Activated CD4-positive, alpha-beta T cell treated with anti-CD3 and anti-CD28 coated beads, Interleukin-2, amount 50 U/mL, for 24 hours (primary cell): ENCODE measurements at regions not wholly inside any gene's neighbourhood (a gene's known extent, or its start where the extent isn't known, plus 50 kb on each side); places are given as distances from the start of the nearest gene placed in this dataset.
"Not testable (repeated sequence)": the region's sequence is repeated elsewhere in the genome, so short reads cannot be mapped to it uniquely, and the experiment has no call there.

ENCODE experiments used
- DNase-seq, 2 donors: peaks; one replicate each; pipeline ENCODE4 v3.0.0-alpha.2; 2020; ENCODE audit warnings: low read depth in 1 of 2, low spot score in 1 of 2

DNA sequence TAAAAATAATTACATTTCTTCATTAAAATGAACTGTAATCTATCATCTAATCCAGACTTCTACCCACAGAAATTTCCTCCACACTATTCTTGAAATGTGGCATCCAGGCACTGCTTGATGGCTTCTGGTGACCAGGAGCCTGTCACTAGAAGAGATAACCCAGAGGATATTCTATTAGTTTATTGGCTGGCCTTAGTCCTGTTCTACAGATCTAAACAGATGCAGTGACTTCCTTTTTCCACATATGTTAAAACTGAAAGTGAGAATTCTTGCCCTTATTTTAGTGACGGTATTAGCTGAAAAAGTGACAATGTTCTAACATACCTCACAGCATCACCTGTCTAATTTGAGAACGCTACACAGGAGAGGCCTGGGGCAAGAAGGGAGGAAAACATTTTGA lies 775.4 kb downstream of the TSN start:
- no peak for DNase-seq

DNA sequence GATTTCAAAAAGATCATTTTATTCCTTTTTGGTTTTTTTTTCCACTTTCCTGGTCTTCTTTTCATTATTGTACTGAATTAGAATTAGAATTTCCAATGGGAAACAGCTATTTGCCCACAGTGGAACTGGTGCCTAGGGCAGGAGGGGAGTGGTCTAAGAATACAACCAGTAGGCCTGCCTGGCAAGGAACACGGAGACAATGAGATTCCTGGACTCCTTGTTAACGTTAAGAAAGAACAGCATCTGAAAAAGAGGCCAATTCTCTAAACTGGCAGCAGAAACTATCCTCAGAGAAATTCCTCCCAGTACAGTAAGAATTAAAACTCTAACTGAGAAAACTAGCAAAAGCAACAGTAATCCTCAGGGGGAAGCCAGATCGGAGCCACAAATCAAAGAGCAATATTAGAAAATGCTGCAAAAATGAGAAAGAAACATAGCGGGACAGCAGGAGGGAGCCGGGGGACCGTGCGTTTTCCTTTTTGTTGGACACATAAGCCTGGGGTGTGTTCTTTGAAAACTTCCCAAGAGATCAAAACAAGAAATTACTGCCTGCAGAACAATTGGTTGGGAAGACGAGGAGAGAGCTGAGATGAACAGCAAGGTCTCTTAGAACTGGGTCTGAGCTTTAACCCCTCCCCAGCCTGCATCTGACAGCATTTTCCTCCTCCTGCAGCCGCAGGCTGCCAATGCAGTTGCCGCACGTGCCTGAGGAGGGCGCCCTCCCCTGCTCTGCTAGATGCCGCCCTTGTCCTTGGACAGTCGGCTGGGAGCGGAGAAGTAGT lies 776.0 kb downstream of the TSN start:
- DNase-seq: no peak

DNA sequence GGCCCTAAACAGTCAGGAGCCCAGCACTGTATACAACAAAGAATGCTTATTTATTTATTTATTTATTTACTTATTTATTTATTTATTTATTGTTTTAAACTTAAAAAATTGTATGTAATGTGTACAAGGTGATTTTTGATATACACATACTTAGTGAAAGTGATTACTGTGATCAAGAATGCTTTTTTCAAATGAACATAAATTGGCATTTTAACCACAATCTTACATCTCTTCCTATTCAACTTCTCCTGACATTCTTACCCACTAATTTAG lies 776.6 kb downstream of the TSN start:
- no peak for DNase-seq

DNA sequence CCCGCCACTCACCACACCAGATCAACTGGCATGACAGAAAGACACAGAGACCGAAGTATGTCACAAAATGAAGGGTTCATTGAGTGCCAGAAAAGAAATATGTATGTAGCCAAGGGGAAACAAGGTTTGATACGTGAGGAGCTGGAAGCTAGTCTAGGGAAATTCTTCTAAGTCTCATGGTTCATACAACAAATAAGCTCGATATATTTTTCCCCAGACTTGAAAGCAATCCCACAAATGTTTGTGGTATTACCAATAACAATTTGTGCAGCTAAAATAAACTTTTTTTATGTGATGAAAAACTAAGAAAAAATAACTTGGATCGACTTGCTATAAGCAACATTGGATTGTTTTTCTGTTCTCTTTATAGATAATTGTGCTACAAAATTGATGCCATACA lies 777.0 kb downstream of the TSN start:
- no peak for DNase-seq

DNA sequence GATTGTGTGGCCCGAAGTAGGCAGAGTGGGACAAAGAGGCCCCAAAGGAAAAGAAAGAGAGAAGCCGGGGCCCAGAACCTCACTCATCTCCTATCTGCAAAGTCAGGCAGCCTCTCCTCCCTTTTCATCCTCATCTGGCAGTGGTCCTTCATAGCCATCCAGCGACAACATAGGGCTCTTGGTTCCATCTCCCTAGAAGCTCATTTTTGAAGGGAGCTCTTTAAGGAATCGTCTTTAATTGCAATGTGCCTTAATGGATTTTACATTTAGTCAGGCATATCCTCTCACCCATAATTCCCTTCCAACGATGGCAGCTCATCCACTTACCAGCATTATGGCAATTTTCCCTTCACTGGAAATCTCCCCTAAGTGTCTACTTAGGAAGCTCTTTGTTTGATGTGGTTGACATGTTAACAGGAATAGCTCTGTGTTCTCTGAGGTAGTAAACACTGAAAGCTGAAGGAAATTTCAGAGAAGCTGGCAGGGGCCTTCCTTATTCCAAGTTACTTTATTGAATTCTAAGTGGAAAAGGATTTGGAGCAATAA lies 780.6 kb downstream of the TSN start:
- no peak for DNase-seq

DNA sequence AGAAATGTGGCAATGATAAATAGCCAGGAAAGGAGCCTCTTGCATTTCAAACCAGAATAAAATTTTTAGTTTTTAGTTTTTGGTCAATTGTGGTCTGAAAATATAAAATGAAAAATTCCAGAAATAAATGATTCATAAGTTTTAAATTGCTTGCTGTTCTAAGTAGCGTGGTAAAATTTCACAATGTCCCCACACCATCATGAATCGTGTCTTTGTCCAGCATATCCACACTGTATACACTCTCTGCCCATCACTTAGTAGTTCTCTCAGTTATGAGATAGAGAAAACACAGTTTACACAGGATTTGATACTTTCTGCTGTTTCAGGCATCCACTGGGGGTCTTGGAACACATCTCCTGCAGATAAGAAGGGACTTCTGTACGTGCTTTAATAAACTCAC lies 783.9 kb downstream of the TSN start:
- no peak for DNase-seq

DNA sequence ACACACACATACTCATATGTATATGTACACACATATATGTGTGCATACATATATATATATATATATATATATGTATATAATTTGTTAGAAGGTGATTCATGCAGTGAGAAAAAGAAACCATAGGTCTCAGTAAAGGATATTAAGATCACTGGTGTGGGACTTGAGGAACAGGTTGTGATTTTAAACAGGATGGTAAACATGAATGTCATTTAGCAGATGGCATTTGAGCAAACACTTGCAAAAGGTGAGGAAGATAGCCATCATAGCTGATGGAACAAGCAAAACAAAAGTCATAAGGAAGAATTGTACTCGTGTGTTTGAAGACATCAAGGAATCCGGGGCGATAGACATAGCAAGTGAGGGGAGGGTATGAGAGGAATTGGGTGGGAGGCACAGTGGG lies 784.5 kb downstream of the TSN start:
- DNase-seq: no peak

DNA sequence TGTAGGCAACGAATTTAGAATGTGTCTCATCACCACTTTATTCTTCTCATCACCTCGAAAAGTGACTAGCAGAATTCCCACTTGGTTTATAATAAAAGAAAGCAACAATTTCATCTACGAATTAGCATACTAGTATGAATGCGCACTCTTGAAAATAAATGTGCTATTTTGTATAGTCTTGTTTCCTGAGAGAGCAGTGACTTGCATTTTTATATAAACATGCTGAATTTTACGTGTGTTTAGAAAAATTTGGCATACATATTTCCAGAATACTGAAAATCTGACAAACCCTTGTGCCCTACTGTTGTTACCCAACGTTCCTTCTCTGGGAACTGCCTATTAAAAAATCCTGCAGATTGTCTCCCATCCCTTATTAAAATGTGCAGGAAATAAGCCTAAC lies 786.8 kb downstream of the TSN start:
- no peak for DNase-seq

DNA sequence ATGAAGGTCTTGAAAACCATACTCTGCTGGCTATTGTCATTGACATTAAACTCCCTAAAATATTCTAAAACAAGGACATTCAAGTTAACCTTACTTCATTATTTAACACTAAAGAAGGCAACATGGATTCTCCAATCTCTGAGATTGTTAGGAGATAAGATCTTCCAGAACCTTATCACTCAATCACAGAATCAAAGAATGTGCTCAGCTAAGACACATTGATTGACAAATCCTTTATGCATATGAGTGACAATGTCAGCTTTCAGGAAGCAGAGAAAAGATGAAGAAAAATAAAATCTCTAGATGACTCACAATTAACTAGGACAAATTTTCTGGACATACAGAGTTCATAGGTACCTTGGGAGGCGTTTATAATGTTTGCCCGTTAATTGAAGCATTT lies 787.2 kb downstream of the TSN start:
- no peak for DNase-seq

DNA sequence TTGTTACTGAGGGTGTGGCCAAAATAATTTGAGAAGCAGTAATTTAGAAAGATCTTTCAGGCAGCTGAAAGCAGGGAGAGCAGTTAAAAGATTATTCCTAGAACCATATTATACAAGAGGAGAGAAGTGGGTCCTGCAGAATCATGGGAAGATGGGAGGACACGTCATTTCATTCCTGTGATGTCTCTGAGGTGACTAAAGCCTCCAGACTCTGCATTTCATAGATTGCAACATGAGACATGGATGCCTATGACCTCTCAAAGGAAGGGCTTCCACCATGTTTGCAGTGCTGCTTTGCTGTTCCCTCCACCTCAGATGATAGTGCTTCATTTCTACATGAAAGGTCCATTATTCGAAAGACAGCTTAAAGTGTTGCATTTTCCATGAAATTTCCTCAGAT lies 788.4 kb downstream of the TSN start:
- no peak for DNase-seq

DNA sequence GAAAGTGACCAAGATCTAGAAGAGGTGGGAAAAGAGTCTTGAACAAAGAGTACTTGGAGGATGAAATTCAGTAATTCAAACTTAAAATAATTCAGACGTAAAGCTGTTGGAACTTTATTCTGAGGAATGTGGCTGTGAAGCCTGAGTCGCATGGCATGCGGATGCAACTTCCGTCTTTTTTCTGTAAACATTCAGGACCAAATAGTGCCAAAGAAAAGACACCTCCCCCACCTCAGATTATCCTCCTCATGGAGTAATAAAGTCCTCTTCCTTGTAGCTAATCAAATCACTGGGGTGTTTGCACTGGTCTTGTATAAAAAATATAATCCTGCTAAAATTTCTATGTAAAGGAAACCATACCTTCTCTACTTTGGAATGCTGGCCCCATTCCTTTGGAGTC lies 790.4 kb downstream of the TSN start:
- no peak for DNase-seq

DNA sequence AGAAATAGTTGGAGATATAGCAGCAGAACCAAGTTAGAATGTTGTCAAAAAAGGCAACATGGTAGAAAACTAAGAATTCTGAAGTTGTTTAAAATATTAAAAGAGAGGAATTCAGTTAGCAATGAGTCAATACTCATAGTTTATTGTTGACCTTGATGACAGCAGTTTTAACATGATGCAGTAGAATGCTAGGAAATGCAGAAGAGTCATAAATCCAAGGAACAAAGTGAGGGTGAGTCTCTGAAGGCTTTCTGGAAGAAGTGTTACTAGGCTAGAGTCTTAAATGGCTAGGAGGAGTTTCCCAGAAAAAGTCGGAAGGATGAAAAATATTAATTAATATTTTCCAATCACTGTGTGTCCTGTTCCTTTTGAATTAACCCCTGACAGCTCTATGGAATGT lies 807.3 kb downstream of the TSN start:
- DNase-seq: no peak

DNA sequence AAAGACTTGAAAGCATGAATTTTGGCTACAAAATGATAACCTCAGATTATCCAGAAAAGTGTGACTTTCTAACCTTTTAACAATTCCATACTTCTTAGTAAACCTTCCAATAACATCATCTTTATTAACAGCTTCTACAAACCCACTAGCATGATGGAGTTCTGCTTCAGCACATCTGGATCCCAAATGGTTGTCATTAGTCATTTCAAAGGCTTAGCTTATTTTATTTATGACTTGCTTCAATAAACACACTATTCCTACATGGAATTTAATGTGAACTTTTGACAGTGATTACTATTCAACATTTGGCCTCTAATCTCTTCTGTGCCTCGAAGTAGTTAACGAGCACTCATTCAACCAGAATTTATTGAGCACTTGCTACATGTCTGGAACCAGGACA lies 808.3 kb downstream of the TSN start:
- no peak for DNase-seq

DNA sequence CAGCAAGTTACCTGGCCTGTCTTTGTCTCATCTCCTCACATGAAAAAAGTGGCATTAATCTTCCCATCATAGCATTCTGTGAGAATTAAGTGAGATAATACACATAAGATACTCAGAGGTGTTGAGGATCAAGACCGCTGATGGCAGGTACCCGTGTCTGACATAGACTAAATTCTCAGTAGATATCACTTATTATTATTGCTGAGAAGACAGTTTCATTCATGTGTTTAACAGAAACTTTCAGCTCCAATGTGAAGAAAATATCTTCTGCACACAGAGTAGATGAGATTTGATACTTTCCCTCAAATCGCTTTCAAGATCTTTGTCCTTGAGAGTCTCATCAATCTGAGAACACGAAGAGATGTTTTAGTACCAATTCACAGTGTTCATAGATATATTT lies 809.4 kb downstream of the TSN start:
- no peak for DNase-seq

DNA sequence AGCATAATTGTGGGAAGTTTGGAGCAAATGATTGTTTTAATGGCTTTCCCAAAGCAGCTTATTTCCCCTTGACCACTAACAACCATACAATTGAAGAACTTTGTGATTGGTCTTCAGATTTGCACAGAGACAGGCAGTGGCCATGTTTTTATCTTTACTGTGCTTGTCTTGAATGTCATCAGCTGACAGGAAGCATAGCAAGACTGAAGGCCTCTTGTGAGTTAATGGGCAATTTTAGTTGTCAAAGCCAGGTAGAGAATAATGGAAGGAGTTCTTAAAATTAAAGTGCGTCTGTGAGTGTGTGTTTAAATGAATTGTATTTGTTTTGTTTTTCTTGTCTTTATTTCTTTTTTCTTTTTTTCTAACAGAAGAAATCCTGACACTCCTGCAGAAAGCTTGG lies 809.9 kb downstream of the TSN start:
- no peak for DNase-seq

DNA sequence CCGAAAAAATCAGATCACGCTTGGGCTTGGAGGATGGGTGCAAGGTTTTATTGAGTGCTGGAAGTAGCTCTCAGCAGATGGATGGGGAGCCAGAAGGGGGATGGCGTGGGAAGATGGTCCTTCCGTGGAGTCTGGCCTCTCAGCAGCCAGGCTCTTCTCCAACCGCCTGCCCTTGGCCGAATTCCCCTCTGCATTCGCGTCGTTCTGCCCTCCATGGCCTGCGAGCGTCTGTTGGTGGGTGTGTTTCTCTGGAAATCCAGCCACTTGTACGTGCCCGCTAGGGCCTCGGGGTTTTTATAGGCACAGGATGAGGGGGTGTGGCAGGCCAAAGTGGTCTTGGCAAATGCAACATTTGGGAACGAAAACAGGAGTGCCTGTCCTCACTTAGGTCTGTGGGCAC lies 815.2 kb downstream of the TSN start:
- DNase-seq: no peak

DNA sequence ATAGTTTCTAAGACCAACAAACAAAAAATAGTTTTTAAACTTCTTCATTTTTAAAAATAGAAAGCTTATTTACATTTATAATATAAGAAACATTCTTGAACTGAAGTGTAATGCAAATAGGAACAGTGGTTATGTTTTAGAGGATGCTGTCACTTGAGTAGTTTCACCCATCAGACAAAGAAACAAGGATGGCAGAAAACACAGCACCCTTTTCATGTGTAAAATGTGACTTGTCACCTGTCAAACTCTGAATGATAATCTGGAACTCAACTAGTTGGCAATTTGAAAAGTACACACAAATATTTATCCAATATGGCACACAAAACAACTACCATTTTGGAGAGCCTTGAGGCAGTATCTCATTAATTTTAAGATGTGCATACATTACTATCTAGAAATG lies 816.0 kb downstream of the TSN start:
- not testable (repeated sequence) for DNase-seq

DNA sequence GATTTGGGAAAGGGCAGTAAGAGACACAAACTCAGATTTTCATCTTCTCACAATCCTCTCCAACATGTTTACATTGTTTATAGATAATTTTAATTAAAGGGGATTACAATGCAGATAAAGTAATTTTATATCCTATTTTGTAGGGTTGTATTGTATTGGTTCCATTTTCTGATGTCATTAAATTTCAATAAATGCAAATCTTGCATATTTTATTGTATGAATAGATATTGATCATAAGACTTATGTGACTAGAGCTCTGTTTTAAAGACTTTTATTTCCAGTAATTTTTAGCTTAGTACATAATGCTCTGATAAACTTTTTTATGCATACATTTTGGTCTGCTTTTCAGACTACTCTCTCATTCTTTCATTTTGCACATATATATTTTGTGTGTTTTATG lies 819.6 kb downstream of the TSN start:
- DNase-seq: no peak

DNA sequence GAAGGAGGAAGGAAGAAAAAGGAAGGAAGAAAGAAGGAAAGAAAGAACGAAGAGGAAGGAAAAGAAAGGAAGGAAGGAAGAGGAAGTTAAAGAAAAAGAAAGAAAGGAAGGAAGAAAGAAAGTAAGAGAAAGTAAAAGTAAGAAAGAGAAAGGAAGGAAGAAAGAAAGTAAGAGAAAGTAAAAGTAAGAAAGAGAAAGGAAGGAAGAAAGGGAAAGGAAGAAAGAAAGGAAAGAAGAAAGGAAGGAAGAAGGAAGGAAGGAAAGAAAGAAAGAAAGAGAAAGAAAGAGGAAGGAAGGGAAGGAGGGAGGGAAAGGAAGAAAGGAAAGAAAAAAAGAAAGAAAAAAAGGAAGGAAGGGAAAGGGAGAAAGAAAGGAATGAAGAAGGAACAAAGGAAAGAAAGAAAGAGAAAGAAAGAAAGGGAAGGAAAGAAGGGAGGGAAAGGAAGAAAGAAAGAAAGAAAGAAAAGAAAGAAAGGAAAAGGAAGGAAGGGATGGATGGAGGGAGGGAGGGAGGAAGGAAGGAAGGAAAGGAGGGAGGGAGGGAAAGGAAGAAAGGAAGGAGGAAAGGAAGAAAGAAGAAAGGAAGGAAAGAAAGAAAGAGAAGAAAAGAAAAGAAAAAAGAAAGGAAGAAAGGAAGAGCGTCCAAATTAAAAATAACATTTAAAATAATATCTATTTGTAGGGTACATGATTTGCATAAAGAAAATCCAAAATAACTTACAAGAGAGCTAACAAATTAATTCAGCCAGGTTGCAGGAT lies 827.9 kb downstream of the TSN start:
- no peak for DNase-seq

DNA sequence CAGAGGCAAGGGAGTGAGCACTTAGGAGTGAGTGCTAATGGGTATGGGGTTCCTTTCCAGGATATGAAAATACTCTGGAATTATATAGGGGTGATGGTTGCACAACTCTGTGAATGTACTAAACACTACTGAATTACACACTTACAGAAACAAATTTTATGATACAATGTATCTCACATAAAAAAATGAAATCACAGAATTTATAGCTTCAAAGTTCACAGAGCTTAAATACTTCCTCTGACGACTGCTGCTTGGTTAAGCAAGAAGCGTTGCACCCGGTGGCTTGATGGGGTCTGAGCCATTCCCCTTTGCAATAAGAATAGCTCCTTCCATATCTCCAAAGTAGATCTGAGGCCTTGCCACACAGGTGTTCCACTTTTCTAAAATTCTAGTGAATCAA lies 835.1 kb downstream of the TSN start:
- no peak for DNase-seq

DNA sequence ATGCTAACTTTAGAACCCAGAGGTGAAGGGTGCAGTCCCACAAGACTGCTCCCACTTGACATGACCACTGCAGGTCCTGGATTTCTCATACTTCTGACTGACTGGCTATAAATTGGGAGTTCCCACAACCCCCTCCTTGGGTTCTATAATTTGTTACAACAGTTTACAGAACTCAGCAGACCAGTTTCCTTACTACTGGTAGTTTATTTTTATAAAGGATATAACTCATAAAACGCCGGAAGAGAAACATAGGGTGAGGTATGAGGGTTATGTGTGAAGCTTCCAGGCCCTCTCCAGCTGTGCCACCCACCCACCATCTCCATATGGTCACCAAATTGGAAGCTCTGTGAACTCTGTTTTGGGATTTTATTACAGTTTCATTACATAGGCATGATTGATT lies 839.6 kb downstream of the TSN start:
- no peak for DNase-seq

DNA sequence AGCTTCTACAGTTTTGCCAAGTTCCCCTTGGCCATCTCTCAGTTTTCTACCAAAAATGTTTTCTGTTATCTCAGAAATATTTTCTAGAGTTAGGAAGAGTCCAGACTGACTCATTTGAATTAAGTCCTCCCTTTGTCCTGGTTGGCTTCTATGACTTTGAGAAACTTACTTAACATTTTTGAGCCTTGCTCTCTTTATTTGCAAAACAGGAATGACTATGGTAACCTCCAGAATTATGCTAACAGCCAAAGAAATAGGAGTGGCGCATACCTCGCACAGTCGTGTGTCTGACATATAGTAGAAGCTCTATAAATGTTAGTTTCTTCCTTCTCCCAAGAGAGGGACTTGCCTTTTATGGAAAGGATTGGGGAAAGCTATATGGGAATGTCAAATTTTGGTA lies 841.1 kb downstream of the TSN start:
- no peak for DNase-seq

DNA sequence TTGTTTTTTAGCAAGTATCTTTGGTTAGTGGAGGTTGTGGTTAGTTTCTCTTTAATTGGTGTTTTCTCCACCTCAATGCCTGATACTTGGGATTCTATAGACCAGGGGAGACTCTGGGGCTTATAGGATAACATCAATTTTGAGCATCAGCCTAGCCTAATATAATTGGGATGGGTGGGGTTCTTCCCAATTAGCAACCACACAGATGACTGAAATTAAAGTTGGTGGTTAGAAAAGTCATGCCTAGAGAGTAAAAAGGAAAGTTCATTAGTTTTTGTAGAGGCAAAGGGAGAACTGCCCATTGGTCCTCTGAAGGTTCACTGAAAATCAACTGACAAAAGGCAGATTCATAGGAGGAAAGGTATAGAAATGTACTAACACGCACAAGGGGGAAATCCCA lies 843.3 kb downstream of the TSN start:
- DNase-seq: no peak
